ENCODE measurements at regions not wholly inside any gene's neighbourhood (a gene's known extent, or its start where the extent isn't known, plus 50 kb on each side); places are given as distances from the start of the nearest gene placed in this dataset.

- TF ChIP-seq ATF3 (IDR thresholded peaks at IDR 0.05) (no peak), CBX3 (IDR thresholded peaks at IDR 0.05; ENCODE audit: low read depth) (no peak), YY1 (IDR thresholded peaks at IDR 0.05; ENCODE audit: extremely low read depth, insufficient replicate concordance, low read depth, low read length) (no peak), POLR2AphosphoS5 (IDR thresholded peaks at IDR 0.05; ENCODE audit: low read depth, low read length) (no peak), POLR2A (IDR thresholded peaks at IDR 0.05; ENCODE audit: borderline replicate concordance, extremely low read depth, insufficient read depth, insufficient read length) (no peak), SRF (IDR thresholded peaks at IDR 0.05; ENCODE audit: low read depth) (no peak), ELF1 (IDR thresholded peaks at IDR 0.05; ENCODE audit: borderline replicate concordance, low read depth) (no peak), EZH2 (IDR thresholded peaks at IDR 0.05) (no peak), FOSL1 (IDR thresholded peaks at IDR 0.05; ENCODE audit: low read depth) (no peak), SIN3A (IDR thresholded peaks at IDR 0.05; ENCODE audit: low read depth) (no peak), RAD21 (IDR thresholded peaks at IDR 0.05; ENCODE audit: low read depth) (no peak), CEBPB (IDR thresholded peaks at IDR 0.05; ENCODE audit: low read depth) (no peak)
- H3K9me2 ChIP-seq (ENCODE audit: insufficient read depth): no peaks in the 10 kb centered on the region
- H3K27me3 ChIP-seq (ENCODE audit: insufficient read depth, low read length): no peaks in the 10 kb centered on the region
- no peak overlapping the region for H3K4me2 ChIP-seq (ENCODE audit: low read length)
- no peaks in the 10 kb centered on the region for H3K79me2 ChIP-seq (ENCODE audit: insufficient read depth, low read length)
- RAD21 ChIA-PET (ENCODE audit: low non-redundant PET in 1 of 2, low total read pairs in 2 of 2, uncharacterized antibody in 2 of 2, unreplicated experiment in 2 of 2): no interaction called here
- no TSS peak for BruUV-seq (replicated peaks)
- no peak for DNase-seq (ENCODE audit: low read depth, low spot score)
- H3K9me3 ChIP-seq (ENCODE audit: control insufficient read depth in 1 of 2, insufficient read depth in 1 of 2, low read depth in 1 of 2, low read length in 2 of 2): no peaks in the 10 kb centered on the region
- ATAC-seq: no peak
- peaks cover 5% of the 10 kb centered on the region in 2 experiments; a peak in 2 of 4 replicates for H3K4me1 ChIP-seq (ENCODE audit: control insufficient read depth in 1 of 2, insufficient read depth in 2 of 2, low read length in 2 of 2)
- no peak overlapping the region for H3K9ac ChIP-seq (ENCODE audit: low read length)
- no peak overlapping the region for H3K27ac ChIP-seq (ENCODE audit: low read depth, low read length)
- H2AFZ ChIP-seq (ENCODE audit: low read depth, low read length, poor library complexity, severe bottlenecking): no peak overlapping the region
- CTCF ChIA-PET: no interaction called here
- no peak overlapping the region for H3K4me3 ChIP-seq (replicated peaks in 1 of 2; ENCODE audit: low read depth in 1 of 2, low read length in 2 of 2)
- POLR2A ChIA-PET: no interaction called here
- intact Hi-C loops (cut with micrococcal nuclease): no loop called here
- no peaks in the 10 kb centered on the region for H4K20me1 ChIP-seq (ENCODE audit: insufficient read depth)
- no peaks in the 10 kb centered on the region for H3K36me3 ChIP-seq (ENCODE audit: control insufficient read depth in 1 of 2, insufficient read depth in 2 of 2, low read length in 2 of 2)
Measured at GRCh38 chr6:113597231-113597583, 259.9 kb upstream of the MARCKS start.

GRCh38 chr6:113598786-113599185 is 258.4 kb upstream of the MARCKS start:
- intact Hi-C loops (cut with micrococcal nuclease): no loop called here
- RAD21 ChIA-PET (ENCODE audit: low non-redundant PET in 1 of 2, low total read pairs in 2 of 2, uncharacterized antibody in 2 of 2, unreplicated experiment in 2 of 2): no interaction called here
- Histone ChIP-seq H3K79me2 (ENCODE audit: insufficient read depth, low read length) (no peaks in the 10 kb centered on the region), H2AFZ (ENCODE audit: low read depth, low read length, poor library complexity, severe bottlenecking) (no peak overlapping the region), H3K9me2 (ENCODE audit: insufficient read depth) (no peaks in the 10 kb centered on the region), H3K36me3 (ENCODE audit: control insufficient read depth in 1 of 2, insufficient read depth in 2 of 2, low read length in 2 of 2) (no peaks in the 10 kb centered on the region), H3K4me3 (replicated peaks in 1 of 2; ENCODE audit: low read depth in 1 of 2, low read length in 2 of 2) (no peak overlapping the region), H3K9ac (ENCODE audit: low read length) (no peak overlapping the region), H3K4me2 (ENCODE audit: low read length) (no peak overlapping the region), H3K27ac (ENCODE audit: low read depth, low read length) (no peak overlapping the region), H3K9me3 (ENCODE audit: control insufficient read depth in 1 of 2, insufficient read depth in 1 of 2, low read depth in 1 of 2, low read length in 2 of 2) (no peaks in the 10 kb centered on the region), H4K20me1 (ENCODE audit: insufficient read depth) (no peaks in the 10 kb centered on the region), H3K27me3 (ENCODE audit: insufficient read depth, low read length) (no peaks in the 10 kb centered on the region), H3K4me1 (ENCODE audit: control insufficient read depth in 1 of 2, insufficient read depth in 2 of 2, low read length in 2 of 2) (no peaks in the 10 kb centered on the region)
- POLR2A ChIA-PET: no interaction called here
- no TSS peak for BruUV-seq (replicated peaks)
- DNase-seq (ENCODE audit: low read depth, low spot score): no peak
- CTCF ChIA-PET: no interaction called here
- no peak for ATAC-seq
- TF ChIP-seq ELF1 (IDR thresholded peaks at IDR 0.05; ENCODE audit: borderline replicate concordance, low read depth) (no peak), CEBPB (IDR thresholded peaks at IDR 0.05; ENCODE audit: low read depth) (no peak), TCF7L2 (IDR thresholded peaks at IDR 0.05; ENCODE audit: borderline replicate concordance, extremely low read depth, insufficient read depth, insufficient read length) (no peak), YY1 (IDR thresholded peaks at IDR 0.05; ENCODE audit: extremely low read depth, insufficient replicate concordance, low read depth, low read length) (no peak), ZNF274 (IDR thresholded peaks at IDR 0.05; ENCODE audit: low read depth, low read length) (no peak), ZFX (IDR thresholded peaks at IDR 0.05) (no peak), SRF (IDR thresholded peaks at IDR 0.05; ENCODE audit: low read depth) (no peak), EGR1 (IDR thresholded peaks at IDR 0.05; ENCODE audit: low read depth) (no peak), CTCF (IDR thresholded peaks at IDR 0.05 in 2 of 3, conservative IDR thresholded peaks at IDR 0.05 in 1 of 3; ENCODE audit: borderline replicate concordance in 1 of 3, insufficient read depth in 1 of 3, low read depth in 2 of 3, low read length in 2 of 3) (no peak), RAD21 (IDR thresholded peaks at IDR 0.05; ENCODE audit: low read depth) (no peak), POLR2A (IDR thresholded peaks at IDR 0.05; ENCODE audit: borderline replicate concordance, extremely low read depth, insufficient read depth, insufficient read length) (no peak), EZH2phosphoT487 (IDR thresholded peaks at IDR 0.05; ENCODE audit: borderline replicate concordance) (no peak), MAX (IDR thresholded peaks at IDR 0.05) (no peak)
